HG03175 (cell line): ENCODE measurements at regions not wholly inside any gene's neighbourhood (a gene's known extent, or its start where the extent isn't known, plus 50 kb on each side); places are given as distances from the start of the nearest gene placed in this dataset.

Experiments
- ATAC-seq: cut with Tn5 transposase; IDR thresholded peaks from one replicate; pipeline ENCODE4 v1.9.1; 2021; ENCODE audit warnings: mild to moderate bottlenecking, moderate library complexity; ENCODE audit not compliant: unreplicated experiment

DNA sequence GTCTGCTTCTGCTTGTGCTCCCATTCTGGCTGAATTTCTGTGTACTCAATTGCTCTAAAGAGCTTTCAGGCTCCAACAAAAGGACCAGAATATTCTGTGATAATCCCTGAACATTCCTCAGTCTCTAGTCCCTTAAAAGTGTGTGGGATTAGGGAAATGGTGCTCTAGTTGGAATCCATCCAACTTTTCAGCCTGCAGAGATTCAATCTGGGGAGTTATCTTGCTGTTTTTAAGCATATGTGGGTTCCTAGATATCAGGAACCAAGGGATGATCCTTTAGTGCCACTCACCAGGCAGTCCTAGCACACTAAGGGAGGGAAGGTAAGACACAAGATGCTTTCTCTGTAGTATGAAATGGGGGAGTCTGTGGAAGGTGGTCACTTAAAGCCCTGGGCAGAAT lies 140.3 kb upstream of the SLC1A4 start:
- ATAC-seq = no peak

DNA sequence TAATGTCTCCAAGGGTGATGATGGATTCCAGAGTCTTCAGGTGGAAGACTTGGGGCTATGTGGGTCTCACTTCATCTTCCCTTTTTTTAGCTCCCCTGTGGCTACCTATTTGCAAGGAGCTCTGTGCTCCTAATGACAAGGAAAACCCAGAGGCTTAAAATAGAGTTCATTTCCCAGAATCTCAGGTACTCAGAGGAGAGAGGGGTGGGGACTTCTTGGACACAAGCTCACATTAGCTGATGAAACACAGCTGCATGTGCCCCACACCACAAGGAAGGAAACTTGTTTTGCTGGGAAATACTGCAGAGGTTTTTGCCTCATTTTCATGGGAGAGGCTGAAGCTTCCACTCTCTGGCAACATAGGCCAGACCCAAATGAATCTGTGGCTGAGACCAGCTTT lies 138.6 kb upstream of the SLC1A4 start:
- no peak for ATAC-seq

GRCh38 chr2:64852771-64853241 lies 136.4 kb upstream of the SLC1A4 start:
- no peak for ATAC-seq

DNA sequence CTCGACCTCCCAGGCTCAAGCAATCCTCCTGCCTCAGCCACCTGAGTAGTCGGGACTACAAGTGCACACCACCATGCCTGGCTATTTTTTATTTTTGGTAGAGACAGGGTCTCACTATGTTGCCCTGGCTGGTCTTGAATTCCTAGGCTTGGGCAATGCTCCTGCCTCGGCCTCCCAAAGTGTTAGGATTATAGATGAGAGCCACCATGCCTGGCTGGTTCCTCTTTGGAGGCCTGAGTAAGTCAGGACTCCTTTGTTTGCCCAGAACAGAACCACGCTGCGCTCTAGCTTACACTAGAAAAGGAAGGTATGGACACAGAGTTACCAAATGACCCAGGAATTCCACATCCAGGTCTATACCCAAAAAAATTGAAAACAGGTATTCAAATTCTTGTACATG lies 135.9 kb upstream of the SLC1A4 start:
- no peak for ATAC-seq

DNA sequence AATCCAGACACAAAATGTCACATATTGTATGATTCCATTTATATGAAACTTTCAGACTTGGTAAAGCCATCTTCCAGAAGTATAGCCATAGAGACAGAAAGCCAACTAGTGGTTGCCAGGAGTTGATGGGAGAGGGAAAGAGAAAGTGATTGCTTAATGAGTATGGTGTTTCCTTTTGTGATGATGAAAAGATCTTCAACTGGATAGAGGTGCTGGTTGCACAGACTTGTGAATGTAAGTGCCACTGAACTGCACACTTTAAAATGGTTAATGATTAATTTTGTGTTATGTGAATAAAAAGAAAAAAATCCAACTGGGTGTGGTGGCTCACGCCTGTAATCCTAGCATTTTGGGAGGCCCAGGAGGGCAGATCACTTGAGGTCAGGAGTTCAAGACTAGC lies 135.3 kb upstream of the SLC1A4 start:
- ATAC-seq = no peak

DNA sequence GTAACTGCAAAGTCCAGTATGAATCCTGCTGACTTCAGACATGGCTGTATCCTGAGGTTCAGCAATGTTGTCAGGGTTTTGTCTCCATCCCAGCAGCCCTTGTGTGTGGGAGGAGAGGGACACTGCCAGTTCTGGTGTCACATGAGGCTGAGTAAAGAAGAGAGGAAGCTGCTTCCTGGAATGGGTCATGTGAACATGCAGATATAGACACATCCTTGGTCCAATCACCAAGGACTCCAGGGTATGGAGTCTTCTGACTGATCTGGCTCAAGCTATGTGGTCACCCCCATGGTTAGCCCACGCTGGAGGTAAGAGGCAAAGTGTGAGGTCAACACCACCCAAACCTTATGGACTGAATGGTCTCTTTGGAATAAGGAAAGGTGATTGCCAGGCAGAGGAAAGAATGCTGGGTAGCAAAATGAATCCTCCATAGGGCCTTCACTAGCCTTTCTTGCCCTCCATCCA lies 134.4 kb upstream of the SLC1A4 start:
- no peak for ATAC-seq

DNA sequence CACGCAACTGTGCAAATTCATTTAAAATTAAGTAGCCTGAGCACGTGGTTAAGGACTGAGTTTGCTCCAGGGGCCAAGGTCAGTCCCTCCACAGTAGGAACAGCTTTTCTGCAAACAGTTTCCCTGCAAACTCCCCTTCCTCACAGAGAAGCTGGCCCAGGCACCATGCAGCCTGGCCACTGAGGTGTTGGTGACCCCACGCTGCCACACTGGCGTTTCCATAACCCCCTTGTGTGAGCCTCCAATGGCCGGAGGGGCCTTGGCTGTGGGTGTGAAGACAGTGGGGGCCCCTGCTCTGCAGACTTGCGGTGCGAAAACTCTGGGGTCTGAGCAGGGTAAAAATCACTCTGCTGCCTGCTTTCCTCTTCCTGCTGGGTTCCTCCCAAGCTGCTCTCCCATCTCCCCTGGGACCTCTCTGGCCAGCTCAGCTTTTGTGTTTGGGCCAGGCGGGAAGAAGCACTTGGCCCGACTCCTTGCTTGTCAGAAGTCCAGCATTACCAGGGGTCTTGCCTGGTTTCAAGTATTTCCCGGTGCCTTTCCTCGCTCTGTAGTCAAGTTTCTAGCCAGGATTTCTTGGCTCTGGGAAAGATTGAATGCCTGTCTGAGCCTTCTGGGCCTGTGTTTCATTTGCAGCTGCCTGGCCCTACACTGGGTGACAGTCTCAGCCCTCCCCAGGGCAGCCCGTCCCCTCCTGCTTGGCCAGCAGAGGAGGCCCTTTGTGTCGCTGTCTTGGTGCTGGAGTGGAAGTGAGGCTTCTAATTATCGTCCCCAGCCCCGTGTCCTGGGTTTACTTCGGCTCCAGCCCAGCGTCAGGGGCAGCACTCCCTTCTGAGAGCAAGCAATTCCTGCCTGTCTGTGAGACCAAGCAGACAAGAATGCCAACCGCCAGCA lies 131.4 kb upstream of the SLC1A4 start:
- no peak for ATAC-seq

- ATAC-seq = peak; percentile 13
These were observed 130.5 kb upstream of the SLC1A4 start for GRCh38 chr2:64858541-64859311.

GRCh38 chr2:64859312-64860212 lies 129.6 kb upstream of the SLC1A4 start:
- peak; percentile 36 for ATAC-seq

DNA sequence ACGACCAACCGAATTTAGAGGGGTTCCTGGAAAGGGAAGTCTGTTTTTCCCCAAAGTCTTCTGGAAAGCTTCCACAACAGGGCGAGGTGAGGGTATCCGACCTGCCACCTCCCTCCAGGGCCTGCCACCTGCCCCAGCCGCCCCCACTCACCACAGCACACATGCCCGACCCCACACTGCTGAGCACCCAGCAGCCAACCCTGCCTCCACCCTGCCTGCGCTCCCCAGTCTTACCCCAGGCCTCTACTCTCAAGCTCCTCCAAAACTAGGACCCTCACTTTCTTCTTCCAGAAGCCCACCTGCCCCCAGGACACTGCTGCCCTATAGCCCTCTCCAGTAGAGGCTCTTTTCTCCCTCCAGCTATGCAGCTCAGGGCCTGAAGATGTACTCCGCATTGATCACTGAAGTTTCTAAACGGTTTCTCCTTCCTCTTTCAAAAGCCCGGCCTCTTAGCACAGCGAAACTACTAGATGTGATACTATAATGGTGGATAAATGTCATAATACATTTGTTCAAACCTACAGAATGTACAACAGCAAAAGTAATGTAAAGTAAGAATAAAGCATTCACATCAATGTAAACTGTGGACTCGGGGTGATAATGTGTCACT lies 128.8 kb upstream of the SLC1A4 start:
- peak; percentile 39 for ATAC-seq

GRCh38 chr2:64860936-64861335 lies 128.3 kb upstream of the SLC1A4 start:
- no peak for ATAC-seq

DNA sequence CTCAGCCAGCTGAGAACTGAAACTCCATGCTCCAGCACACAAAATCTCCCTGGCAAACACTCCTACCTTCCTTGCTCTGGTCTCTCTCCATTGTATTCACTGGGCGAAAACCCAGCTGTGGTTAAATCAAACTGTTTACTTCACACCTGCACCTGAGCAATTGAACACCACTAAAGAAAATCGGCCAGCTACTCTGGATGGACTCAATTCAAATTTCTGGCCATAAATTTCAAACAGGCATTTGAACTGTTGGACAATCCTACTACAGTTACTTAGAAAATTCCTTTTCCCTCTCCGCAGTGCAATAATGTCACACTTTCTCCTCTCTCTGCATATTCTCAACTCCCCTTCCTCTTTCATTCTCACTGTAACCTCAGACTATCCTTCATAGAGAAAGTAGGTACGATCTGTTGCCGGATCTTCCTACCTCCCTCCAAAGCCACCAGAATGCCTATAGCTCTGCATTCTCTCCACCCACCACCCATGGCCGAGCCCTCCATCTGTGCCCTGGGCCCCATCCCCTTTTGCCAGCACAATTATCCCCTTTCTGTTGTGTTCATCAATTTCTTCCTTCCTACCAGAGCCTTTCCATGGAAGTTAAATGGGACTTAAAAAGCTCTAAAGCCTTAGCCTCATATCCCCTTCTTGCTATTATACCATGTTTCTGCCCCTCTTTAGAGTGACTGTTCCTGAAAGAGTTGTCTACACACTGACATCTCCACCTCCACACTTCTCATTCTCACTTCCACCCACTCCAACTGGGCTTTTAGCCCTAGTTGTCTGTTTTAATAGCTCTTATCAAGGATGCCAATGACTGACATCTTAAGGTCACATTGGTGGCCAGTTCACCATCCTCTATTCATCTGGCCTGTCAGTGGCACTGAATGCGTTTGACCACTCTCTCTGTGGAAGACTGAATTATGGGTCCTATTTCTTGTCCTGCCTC lies 127.5 kb upstream of the SLC1A4 start:
- ATAC-seq = no peak

DNA sequence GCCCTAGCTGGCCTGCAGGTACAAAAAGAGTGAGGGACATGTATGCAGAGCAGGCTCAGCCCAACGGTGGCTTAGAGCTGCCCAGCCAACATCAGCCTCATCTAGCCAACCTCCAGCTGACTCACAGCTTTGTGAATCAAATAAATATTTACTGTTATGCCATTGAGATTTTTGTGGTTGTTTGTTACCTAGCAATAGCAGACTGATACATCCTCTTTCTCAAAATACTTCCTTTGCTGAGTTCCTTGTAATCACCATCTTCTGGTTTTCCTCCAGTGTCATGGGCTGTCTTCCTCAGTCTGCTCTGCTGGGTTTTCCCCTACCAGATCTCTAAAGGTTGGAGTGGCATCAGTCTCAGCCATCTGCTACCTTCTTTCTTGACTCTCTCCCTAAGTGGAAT lies 126.6 kb upstream of the SLC1A4 start:
- no peak for ATAC-seq

- no peak for ATAC-seq
These were observed 125.9 kb upstream of the SLC1A4 start for GRCh38 chr2:64863097-64863820.

- peak; percentile 64 for ATAC-seq
These were observed 123.9 kb upstream of the SLC1A4 start for GRCh38 chr2:64865073-64865830.

GRCh38 chr2:64865831-64866345 lies 123.3 kb upstream of the SLC1A4 start:
- no peak for ATAC-seq

DNA sequence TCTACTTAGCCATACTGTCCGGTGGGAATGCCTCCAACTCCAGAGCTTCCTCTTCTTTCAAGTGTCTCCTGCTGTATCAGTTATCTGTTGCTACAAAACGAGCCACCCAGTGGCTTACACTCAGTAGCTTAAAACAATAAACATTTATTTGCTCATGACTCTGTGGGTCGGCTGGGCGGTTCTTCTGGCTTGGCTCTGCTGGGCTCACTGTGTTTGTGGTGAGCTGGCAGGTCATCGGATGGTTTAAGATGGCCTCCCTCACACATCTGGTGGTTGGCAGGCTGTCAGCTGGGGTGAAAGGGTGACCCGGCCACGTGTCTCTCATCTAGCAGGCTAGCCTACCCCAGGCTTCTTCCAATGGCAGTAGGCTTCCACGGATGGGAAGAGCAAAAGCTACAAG lies 122.4 kb upstream of the SLC1A4 start:
- no peak for ATAC-seq
